Esophagus mucosa (tissue), 1 donor: ENCODE measurements at regions not wholly inside any gene's neighbourhood (a gene's known extent, or its start where the extent isn't known, plus 50 kb on each side); places are given as distances from the start of the nearest gene placed in this dataset.
"Not testable (repeated sequence)": the region's sequence is repeated elsewhere in the genome, so short reads cannot be mapped to it uniquely, and the experiment has no call there.

Source experiments
- ATAC-seq: fragments of 200-7000 bp; cut with Tn5 transposase; one replicate; pipeline ENCODE4 v1.9.1; 2020
- donor health status: DM: yes; HTN: yes; CAD: no.

DNA sequence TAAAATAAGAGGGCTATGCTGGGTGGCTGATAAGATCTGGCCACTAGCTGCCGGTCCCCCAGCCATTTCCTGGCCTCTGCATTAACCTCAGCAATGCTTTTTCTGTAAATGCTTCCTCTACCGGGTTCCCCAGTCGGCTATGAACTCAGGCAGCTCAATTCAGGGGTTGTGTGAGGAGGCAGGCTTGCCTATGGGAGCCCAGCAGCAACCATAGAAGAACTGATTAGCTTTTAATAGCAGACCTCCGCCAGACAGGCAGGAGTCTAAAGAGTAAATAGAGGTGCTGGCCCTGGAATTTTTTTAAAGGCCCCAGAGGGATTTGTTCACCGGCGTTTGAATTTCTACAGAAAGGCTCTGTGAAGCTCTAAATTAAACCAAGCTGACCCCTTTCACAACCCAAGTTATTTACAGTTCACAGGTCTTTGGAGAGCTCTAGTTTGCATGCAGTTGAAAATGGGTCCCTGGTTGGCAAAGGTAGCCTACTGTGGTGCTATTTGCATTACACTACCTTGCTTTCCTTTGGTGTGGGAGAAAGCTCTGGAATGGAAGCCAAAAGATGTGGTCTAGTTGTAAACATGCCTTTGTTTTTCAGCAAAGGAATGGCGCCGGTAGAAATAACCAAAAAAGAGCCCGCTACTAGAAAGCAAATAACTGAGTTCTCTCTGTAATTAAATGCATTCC lies 289.7 kb upstream of the SEMA6A start:
- no peak for ATAC-seq

DNA sequence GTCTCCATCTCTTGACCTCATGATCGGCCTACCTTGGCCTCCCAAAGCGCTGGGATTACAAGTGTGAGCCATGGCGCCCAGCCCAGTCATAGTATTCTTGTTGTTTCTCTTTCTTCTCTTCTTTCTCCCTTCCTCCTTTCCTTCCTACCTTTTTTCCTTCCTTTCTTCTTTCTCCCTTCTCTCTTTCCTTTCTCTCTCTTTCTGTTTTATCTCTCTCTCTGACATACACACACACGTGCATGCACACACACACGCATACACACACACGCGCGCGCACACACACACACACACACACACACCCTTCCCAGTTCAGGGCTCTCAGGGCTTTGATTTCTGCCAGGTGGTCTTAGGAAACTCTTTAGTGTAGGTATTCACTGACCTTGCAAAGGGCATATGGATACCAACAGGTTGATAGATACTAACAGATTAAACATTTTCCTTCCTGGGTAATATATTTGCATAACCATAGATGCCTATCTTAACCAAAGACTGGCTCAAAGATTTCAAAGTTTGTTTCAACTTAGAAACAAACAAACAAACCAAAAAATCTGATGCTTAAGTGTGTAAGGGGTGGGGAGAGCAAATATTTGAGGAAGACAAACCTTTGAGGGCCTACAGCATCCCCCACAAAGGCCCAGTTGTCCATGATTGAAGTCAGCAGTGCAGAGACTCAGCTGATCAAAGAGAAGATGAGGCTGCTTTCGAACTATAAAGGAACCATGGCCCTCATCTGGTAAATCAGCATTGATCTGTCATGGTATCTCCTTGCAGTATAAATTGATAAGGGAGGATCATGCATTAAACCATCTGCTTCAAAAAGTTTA lies 288.2 kb upstream of the SEMA6A start:
- no peak for ATAC-seq

DNA sequence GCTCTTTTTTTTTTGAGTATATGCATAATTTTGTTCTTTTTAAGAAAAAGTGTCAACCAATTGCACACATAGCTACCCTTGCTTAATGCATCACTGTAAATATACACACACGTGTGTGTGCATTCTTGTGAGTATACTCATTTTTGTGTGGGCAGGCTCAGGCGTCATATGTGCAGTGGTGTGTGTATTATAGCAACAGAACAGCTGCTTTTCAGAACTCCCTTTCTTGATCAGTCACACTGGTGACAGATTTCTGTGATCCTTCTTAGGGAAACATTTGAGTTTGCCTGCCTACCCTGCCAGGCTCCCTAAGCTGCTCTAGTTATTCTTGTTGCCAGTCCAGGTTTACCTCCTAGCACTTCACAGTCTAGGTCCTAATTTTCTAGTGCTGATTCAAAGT lies 287.0 kb upstream of the SEMA6A start:
- ATAC-seq: no peak

DNA sequence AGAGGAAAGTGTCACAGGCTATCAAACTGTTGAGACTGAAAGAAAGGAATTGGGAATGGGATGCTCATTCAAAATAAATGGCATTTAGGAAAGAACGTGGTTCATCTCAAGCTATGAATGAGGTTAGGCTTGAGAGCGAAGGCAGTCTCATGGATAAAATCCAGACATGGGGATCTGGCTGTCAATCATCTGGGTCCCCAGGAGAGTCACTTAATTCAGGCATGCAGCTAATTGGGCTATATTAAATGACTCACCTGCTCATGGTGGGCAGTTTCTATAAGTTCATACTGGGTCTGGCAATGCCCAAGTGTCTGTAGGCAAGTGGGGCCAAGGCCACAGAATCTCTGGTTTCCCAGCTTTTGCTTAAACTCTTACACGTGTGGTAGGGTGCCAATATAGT lies 286.5 kb upstream of the SEMA6A start:
- ATAC-seq: no peak

DNA sequence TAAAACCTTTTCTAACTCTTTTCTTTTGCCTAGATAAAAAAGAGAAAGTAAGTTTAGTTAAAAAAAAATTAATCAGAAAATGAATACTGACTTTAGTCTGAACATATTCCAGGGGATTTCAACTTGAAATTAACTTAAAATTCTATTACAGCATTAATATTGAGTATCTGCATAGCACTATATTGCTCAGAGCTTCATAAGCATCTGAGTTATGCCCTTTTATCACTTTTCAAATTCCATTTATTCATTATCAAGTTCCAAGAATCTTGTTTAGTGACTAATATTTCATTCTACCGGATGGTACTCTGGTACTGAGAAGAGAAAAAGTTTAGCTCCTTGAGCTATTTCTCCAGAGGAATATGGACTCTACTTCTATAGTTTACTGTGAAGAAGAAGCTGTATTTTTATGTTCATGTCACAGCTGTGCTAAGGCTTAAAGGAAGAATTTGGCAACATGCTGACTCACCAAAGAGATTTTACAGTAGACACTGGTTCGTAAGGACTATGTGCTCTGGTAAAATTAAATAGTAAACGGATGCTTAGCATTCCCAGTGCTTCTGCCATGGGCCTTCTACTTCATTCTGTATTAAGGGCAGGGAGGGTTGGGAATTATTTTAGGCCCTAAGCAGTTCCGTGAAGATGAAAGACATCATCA lies 285.2 kb upstream of the SEMA6A start:
- ATAC-seq: no peak

DNA sequence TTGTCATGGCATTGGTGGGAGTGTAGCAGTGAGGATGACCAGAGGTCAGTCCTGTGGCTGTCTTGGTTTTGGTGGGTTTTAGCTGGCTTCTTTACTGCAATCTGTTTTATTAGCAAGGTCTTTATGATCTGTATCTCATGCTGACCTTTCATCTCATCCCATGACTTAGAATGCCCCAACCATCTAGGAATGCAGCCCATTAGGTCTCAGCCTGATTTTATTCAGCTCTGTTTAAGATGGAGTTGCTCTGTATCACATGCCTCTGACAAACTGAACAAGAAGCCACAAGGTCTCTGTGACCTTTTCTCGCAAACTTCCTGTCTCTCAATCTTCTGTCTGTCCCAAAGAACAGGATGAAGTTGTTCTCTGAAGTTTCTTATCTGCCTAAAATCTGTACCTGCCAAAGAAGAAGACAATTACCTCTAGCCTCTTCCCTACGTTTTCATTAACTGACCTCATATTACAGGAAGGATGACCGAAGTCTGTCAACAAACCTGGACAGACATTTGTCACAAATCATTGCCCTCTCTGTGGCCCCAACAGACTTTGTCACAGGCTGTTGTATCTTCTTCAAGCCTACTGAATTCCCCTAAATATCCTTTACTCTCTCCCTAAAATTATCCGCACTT lies 284.2 kb upstream of the SEMA6A start:
- no peak for ATAC-seq

DNA sequence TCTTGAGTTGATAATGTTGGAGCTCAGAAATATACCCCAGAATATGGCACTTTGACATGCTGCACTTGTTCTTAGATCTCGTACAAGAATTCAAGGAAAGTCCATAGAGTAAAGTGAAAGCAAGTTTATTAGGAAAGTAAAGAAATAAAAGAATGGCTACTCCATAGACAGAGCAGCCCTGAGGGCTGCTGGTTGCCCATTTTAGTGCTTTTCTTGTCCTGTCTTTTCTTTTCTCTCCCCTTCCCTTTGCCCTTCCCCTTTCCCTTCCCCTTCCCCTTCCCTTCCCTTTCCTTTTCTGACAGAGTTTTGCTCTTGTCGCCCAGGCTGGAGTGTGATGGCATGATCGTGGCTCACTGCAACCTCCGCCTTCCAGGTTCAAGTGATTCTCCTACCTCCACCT lies 283.4 kb upstream of the SEMA6A start:
- ATAC-seq: not testable (repeated sequence)

DNA sequence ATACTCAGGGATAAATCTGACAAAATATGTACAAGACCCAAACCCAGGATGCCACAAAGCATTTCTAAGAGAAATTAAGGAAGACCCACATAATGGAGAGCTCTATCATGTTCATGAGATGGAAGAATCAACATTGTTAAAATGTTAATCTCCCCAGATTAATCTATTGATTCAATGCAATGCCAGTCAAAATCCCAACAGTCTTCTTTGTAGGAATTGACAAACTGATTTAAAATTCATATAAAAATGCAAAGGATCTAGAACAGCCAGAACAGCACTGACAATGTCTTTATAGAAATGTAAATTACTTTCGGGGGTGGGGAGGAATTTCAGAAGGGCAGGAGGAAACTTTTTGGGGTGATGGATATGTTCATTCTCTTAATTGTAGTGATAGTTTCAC lies 281.6 kb upstream of the SEMA6A start:
- ATAC-seq: no peak

DNA sequence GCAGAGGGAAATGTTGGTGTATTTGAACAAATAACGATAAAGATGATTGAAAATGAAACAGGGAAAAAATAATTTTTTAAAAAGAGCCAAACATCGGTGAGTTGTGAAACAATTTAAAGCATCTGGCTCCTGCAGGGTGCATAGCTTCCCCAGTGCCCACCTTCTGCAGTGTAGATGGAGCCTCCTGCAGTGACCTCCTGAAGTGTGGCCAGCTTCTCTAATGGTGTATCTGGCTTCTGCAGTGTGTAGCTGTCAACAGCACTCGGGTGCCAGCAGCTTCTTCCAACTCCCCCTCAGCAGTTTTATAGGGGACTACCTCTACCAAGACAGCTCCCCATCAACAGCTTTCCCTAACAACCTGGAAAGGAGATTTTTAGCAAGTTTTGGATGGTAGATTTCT lies 279.4 kb upstream of the SEMA6A start:
- ATAC-seq: no peak

DNA sequence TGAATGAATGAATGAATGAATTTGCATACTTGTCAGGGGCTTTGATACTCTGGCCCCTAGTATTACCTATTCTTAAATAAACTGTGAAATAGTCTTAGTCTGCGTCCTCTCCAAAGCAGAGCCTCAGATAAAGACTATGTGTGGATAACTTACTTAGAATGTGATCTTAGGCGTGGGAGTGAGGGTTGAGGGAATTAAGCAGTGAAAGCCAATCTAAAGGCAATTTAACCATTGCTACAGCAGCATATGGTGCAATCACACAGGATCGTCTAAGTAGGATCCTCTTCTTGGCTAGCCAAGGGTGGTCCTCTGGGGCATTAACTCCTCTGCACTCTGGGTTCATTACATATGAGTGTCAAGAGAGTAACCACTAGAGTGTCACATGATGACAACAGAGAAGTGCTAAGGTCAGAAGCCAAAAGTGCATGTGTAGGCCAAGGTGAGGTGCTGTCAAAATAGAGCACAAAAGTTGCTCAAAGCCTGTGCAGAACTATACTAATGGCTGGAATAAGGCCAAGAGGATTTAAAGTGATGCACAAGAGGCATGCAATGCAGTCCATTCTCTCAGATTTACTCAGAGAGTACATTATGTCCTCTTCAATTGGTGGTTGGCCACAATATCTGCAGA lies 274.4 kb upstream of the SEMA6A start:
- no peak for ATAC-seq

DNA sequence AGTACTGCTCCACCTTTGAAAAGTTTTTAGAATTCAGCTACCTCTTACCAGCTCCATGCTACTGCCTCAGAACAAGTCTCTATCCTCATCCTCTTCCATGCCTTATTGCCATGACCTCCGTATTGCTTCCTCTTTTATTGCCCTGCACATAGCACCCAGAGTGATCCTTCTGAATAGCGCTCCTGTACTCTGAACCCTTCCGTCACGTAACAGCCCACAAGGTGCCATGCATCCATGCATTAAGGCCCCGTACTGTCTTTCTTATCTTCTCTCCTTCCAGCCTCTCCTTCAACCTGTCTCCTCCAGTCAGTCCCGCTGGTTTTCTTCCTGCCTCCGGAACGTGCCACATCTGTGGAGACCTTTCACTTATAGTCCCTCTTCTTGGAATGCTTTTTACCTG lies 273.3 kb upstream of the SEMA6A start:
- ATAC-seq: no peak

DNA sequence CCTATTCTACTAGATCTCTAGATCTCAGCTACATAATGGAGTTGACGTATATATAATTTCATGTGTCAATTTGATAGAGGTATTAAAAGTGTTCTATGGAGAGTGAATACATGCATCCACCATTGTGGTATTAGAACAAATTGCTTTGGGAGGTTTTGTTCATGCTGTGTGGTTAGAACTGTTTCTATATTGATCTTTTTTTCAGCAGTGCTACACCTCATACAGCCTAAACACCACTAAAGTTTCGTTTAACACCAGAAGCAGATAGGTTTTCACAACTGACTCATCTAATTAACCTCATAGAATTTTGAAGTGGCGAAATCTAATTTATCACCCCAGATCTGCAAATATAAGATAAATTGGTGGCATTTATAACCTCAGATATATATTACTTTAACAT lies 269.4 kb upstream of the SEMA6A start:
- no peak for ATAC-seq

DNA sequence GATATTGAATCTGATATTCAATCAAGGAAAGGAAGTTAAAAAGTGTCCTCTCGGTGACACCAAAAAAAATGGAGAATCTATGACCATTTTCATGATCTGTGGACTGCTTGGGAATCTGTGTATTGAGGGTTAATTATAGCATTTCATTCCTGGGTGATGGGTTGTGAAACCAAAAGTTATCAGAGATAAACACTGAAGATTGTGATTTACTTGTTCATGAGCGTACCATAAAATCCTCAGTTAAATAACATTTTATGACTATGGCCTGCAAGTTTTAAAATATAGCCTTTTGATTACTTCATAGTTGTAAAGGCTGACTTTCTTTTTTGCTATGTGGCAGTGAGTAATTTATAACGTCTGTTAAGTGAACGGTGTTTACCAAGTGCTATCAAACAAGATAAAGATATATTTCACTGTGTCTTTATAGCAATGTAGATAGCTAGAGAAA lies 267.9 kb upstream of the SEMA6A start:
- ATAC-seq: no peak

DNA sequence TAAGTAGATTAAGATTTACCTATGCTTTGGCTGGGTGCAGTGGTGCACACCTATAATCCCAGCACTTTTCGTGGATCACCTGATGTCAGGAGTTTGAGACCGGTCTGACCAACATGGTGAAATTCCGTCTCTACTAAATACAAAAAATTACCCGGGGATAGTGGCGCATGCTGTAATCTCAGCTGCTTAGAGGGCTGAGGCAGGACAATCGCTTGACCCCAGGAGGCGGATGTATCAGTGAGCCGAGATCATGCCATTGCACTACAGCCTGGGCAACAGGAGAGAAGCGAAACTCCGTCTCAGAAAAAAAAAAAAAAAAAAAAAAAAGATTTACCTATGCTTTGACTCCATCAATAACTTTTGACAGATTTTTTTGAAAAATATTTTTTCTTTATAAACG lies 267.1 kb upstream of the SEMA6A start:
- ATAC-seq: no peak

DNA sequence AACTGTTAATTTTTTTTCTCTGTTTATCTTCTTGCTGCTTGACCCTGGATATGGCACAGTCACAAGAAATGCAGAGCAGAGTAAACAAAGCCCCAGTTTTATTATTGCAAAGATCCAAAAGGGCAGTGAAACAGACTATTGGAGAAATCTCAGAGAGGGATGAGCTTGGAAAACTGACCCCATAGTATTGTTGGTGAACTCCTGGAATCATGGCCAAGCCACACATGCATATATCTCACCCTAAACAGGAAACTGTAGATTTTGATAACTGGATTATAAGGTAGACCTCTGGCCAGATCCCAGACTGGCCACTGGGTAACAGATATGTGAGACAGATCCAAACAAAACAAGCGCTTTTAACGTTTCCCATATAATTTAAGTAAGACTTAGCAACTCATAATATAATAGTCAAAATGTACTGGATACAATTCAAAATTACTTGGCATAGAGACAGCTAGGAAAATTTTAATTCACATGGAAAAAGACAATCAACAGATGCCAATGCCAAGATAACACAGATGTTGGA lies 263.5 kb upstream of the SEMA6A start:
- ATAC-seq: no peak

DNA sequence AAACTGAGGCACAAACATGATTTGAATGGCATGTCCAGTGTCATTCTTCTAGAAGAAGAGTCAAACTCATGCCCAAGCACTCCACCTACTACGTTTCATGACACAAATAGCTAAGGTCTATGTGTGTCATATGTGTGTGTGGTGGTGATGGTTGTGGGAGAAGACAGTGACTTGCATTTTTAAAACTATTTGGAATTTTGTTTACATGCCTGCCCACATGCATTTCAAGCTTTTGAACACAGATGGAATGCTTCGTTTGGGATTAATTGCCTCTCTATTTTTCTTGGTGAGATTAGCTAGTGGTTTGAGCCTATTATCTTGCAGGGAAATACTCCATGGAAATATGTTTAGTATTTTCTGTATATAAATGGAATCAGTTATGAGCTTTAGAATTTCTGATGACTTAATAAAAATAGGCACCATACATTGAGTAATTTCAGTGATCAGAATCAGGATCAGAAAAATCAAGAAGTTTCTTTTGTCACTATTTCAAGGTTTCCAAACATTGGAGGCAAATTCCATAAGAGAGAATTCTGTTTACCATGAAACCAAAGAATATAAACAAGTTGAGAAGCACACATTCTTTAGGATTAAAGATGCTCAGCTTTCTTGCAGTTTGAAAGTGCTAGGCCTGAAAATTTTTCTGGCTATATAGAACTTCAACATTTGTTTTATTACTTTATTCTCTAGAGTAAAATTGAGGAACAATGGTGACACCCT lies 260.3 kb upstream of the SEMA6A start:
- ATAC-seq: no peak

DNA sequence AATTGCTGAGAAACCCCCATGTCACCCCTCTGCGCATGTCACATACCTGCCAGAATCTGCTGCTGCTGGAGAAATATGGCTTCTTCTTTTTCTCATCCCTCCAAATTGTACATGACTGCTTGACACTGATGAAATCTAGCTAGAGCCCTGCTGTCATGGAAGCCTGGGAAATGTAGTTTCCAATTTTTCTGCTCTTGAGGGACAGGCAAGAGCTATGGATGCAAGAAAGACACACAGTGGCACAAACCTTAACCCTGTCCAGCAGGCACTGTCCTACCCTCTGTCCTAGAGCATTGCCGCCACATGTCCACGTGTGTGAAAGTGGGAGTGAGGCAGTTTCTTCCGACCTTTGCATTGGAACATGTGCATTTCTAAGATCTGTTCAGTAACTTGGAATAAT lies 255.5 kb upstream of the SEMA6A start:
- no peak for ATAC-seq

DNA sequence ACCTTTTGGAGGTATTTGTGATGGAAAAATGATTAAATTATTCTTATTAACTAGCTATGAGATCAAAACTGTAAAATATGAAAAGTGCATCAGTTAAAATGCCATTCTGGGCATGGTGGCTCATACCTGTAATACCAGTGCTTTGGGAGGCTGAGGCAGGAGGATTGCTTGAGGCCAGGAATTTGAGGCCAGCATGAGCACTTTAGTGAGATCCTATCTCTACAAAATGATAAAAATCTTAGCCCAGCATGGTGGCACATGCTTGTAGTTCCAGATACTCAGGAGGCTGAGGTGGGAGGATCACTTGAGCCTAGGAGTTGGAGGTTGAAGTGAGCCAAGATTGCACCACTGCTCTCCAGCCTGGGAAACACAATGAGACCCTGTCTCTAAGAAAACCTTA lies 252.5 kb upstream of the SEMA6A start:
- no peak for ATAC-seq

DNA sequence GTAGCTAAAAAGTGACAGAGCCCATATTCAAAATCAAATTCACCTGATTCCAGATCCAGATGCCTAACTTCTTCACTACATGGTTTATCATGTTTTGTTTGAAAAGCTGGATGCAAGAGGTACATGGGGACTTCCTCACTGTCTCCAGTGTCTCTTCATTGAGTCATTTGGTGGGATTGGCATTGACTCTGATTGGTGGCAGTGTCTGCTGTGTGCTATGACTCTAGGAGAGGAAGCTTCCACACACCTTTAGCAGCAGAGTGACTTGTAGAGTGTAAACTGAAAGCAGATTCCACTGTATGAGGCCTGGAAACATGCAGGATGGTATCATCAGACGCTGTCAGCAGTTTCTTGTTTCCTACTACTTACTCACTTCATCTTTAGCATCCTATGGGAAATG lies 250.9 kb upstream of the SEMA6A start:
- no peak for ATAC-seq

DNA sequence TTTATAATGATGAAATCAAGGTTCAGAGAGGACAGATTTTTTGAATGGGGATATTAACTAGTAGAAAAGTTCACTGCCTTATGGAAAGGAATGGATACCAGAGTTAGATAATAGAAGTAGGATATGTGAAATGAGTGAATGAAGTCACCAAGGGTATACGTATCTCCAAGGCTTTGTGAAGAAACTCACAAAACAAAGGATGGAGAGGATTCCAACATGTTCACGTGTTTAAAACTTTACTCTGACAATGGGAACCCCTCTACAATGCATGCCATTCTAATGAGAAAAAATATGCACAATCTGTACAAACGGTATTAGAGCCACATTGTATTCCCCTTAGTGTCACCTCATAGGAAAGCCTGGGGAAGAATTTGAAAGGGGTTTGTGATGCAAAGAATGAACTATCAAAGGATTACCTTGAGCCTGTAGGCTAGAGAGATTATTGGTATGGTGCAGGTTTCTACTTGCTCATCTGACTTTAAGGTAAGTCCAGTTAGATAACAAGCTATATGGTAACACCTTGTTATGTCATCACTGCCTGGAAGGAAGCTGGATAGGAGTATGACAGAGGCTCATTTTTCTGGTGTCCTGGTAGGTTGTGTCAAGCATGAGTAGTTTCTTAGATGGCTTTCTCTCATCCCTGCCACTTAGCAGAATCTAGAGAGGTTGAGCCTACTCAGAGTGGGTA lies 250.3 kb upstream of the SEMA6A start:
- peak; percentile 63 for ATAC-seq
